DMS79 treated with DMSO at 0.1 percent for 48 hours (cell line): ENCODE measurements at regions not wholly inside any gene's neighbourhood (a gene's known extent, or its start where the extent isn't known, plus 50 kb on each side); places are given as distances from the start of the nearest gene placed in this dataset.
"Not testable (repeated sequence)": the region's sequence is repeated elsewhere in the genome, so short reads cannot be mapped to it uniquely, and the experiment has no call there.

Experiments
- DNase-seq: peaks from one replicate; lab custom pipeline; 2025; lab: John Stamatoyannopoulos, UW

- no peak for DNase-seq
Observed at GRCh38 chr2:13694673-13695072, 937.8 kb upstream of the LRATD1 start.

DNA sequence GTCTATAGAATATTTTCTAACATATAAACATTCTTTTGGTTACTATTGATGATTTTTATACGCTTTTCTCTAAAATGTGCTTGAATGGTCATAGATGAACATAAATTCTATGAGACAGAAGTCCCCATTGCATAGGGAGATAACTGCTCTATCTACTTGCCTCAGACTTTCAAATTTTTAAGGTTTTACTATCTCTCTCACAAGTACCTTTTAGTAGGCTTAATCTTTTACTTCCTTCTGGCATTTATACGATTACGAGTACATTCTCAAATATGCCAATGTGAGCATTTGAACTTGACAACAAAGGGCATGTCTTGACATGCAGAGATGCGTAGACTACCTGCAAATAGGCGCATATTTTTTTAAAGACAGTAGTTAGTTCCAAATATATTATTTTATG lies 935.9 kb upstream of the LRATD1 start:
- DNase-seq, result no peak

- no peak for DNase-seq
Observed at GRCh38 chr2:13698847-13699246, 933.7 kb upstream of the LRATD1 start.

DNA sequence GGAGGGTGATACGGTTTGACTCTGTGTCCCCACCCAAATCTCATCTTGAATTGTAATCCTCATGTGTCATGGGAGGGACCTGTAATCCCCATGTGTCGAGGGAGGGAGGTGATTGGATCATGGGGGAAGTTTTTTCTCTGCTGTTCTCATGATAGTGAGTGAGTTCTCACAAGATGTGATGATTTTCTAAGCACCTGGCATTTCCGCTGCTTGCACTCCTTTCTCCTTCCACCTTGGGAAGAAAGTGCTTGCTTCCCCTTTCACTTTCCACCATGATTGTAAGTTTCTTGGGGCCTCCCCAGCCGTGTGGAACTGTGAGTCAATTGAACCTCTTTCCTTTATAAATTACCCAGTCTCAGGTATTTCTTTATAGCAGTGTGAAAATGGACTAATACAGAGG lies 932.6 kb upstream of the LRATD1 start:
- DNase-seq, result not testable (repeated sequence)

- no peak for DNase-seq
Observed at GRCh38 chr2:13711154-13711553, 921.4 kb upstream of the LRATD1 start.

GRCh38 chr2:13714466-13714865 lies 918.1 kb upstream of the LRATD1 start:
- no peak for DNase-seq

- no peak for DNase-seq
Observed at GRCh38 chr2:13725945-13726344, 906.6 kb upstream of the LRATD1 start.

DNA sequence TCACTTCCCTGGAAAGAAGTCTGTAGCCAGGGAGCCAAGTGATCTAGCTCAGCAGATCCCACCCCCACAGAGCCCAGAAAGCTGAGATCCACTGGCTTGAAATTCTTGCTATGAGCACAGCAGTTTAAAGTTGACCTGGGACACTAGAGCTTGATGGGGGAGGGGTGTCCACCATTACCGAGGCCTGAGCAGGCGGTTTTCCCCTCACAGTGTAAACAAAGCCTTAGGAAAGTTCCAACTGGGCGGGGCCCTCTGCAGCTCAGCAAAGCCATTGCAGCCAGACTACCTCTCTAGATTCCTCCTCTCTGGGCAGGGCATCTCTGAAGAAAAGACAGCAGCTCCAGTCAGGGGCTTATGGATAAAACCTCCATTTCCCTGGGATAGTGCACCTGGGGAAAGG lies 887.2 kb upstream of the LRATD1 start:
- no peak for DNase-seq

DNA sequence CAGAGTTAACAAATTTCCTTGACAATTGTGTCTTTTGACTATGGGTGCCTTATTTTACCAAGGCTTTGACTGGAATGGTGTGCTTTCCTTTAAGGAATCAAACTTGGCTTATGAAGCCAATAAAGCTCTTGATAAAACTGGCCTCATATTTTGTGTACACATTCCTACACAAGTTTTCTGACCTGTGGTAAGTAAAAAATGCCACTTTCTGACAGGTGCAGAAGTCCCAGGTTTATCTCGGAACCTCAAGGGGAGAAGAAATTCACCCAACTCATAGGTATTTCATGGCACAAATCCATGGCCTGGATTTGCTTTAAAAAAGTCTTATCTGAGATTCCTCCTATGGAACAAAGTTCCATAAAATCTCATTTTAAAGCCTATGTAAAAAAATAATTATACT lies 880.6 kb upstream of the LRATD1 start:
- no peak for DNase-seq

DNA sequence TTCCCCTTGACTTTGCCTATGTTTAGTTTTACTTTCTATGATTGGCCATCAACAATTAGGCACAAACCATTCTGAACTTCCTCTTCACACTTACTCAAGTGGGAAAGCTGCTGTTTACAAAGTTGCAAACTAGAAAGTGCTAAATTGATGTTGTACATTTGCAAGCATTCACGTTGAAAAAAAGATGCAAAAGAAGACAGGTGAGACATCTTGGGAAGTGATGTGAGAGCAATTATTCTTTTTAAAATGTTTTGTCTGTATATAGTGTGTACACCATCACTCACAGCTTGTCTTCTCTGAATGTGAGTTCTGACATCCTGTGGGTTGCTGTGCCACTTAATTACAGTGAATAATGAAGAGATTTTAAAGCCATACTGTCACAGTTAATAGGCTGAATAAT lies 874.1 kb upstream of the LRATD1 start:
- no peak for DNase-seq

- DNase-seq, result no peak
Observed at GRCh38 chr2:13768274-13768673, 864.2 kb upstream of the LRATD1 start.

DNA sequence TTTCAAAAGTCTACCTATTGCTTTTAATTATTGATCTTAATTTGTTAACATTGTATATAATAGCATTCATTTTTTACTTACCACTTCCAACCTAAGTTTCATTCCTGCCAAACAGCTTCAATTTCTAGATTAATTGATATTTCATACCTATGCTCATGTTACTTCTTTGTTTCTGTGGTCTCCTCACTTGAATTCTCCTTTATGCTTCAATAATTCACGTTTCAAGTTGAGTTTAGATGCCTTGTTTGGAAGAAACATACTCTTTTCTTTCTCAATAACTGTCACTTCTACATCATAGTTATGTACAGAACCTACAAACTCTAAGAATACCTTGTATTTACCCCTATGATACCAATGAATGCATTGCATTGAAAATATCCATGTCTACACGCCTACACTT lies 862.2 kb upstream of the LRATD1 start:
- no peak for DNase-seq

GRCh38 chr2:13779996-13780395 lies 852.5 kb upstream of the LRATD1 start:
- no peak for DNase-seq

- no peak for DNase-seq
Observed at GRCh38 chr2:13791019-13791547, 841.4 kb upstream of the LRATD1 start.

DNA sequence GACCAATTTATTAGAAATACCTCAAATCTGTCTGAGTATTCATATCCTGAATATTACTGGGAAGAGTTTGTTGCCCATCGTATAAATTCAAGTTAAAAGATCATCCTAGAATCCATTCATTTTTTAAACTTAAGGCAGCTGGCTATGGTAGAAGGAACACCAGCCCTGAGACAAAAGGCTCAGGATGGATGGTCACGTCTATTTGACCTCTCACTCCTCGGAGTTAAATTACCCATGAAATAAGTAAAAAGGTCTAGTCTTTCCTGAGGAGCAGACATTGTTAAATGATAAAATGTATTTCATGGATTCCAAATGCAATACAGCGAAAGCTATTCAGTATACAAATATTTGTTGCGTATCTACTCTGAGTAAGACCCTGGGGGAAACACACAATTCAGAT lies 826.0 kb upstream of the LRATD1 start:
- no peak for DNase-seq

- no peak for DNase-seq
Observed at GRCh38 chr2:13813236-13813635, 819.3 kb upstream of the LRATD1 start.

DNA sequence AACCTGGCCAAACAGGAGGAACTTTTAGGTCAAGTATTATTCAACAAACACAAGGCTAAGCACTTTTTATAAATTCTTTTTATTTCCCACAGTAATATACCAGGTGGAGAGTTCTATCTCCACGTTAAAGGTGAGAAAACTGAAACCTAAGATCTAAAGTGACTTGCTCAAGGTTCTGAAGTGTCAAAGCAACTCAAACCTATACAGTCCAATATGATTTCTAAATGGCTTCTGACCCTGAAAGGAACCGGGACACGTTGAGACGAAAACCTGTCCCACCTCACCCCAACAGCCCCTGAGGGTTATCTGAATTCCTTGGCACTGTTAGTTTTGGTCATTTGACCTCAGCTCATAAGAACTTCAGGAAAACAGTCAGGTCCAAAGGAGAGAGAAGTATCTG lies 814.5 kb upstream of the LRATD1 start:
- DNase-seq, result no peak

GRCh38 chr2:13819896-13820295 lies 812.6 kb upstream of the LRATD1 start:
- DNase-seq, result no peak

GRCh38 chr2:13821255-13821880 lies 811.1 kb upstream of the LRATD1 start:
- no peak for DNase-seq

DNA sequence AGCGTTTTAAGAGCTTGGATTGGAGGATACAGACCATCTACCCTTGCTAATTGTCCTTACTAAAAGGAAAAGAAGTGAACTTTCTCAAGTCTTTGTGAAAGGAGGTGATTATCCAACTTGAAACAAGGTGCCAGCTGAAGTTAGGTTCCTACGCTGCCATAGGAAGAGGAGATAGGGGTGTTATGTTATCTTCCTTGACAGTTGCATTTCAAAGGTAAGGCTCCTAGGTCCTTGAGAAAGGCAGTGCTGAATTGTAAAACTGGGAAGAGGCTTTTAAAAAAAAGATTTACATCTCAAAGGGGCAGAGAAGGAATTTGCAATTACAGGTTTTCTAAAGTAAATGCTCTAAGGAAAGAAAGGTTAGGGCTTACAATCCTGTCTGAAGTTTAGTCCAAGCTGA lies 810.2 kb upstream of the LRATD1 start:
- DNase-seq, result no peak

GRCh38 chr2:13826314-13826853 lies 806.1 kb upstream of the LRATD1 start:
- DNase-seq, result no peak

GRCh38 chr2:13858626-13859025 lies 773.9 kb upstream of the LRATD1 start:
- DNase-seq, result no peak

- DNase-seq, result not testable (repeated sequence)
Observed at GRCh38 chr2:13868275-13868674, 764.2 kb upstream of the LRATD1 start.

GRCh38 chr2:13876491-13877037 lies 756.0 kb upstream of the LRATD1 start:
- no peak for DNase-seq
